Activated T-helper 1 cell treated with anti-CD3 and anti-CD28 coated beads, Interleukin-2, amount 50 U/mL, for 16 hours (primary cell): ENCODE measurements at regions not wholly inside any gene's neighbourhood (a gene's known extent, or its start where the extent isn't known, plus 50 kb on each side); places are given as distances from the start of the nearest gene placed in this dataset.
"Not testable (repeated sequence)": the region's sequence is repeated elsewhere in the genome, so short reads cannot be mapped to it uniquely, and the experiment has no call there.

Source experiments
- DNase-seq, 2 donors: peaks; one replicate each; pipeline ENCODE4 v3.0.0-alpha.2; 2020; ENCODE audit warnings: low read depth in 1 of 2, low spot score in 1 of 2

DNA sequence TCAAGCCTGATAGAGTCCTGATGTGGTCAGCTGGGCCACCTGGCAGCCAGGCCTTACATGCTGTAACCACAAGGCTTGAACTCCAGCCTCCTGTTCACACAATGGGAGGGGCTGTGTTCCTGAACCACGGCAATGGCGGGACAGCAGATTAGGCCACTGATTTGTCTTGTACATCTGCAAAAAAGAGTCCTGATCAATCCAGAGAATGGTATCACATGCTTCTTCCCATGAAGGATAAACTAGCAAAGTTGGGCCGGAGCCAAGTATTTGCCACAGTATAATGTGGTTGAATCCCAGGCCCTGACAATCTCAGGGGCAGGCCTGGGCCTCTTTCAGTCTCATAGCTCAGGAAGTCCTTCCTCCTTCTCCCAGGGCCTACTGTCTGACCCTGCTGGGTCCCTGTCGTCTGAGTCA lies 2182.5 kb upstream of the AGA start:
- DNase-seq, result no peak

- no peak for DNase-seq
Measured at GRCh38 chr4:179625406-179625805, 2183.2 kb upstream of the AGA start.

- DNase-seq, result no peak
Measured at GRCh38 chr4:179626687-179627086, 2184.4 kb upstream of the AGA start.

DNA sequence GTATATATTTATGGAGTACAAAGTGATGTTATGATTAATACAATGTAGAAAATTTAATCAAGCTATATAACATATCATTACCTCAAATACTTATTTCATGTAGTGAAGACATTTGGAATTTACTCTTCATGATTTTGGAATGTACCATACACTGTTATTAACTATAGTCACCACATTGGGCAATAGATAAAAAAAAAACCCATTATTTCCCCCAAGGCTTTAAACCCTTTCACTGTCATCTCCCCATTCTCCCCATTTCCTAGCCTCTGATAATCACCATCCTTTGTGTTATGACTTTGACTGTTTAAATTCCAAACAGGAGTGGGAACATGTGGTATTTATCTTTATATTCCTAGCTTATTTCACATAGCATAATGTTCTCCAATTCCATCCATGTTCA lies 2189.1 kb upstream of the AGA start:
- no peak for DNase-seq

DNA sequence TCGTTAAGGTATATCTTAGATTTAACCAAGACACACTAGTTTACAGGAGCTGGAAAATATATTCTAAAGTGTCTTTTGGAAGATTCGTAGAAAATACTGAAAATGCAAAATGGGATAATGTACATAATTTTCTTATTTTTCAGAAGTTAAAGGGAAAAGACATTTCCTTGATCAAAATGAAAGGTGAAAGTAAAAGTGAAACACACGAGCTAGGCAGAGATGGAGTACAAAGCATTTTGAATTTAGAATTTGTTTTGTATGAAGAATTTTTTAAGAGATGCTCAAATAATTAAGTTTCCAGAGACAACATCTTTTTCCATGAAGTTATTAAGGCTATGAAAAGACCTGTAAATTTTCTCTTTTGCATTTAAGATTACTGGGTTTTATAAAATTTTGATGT lies 2192.6 kb upstream of the AGA start:
- no peak for DNase-seq

- DNase-seq, result no peak
Measured at GRCh38 chr4:179662522-179662921, 2220.3 kb upstream of the AGA start.

- DNase-seq, result no peak
Measured at GRCh38 chr4:179663641-179664429, 2221.6 kb upstream of the AGA start.

GRCh38 chr4:179664430-179665027 lies 2222.3 kb upstream of the AGA start:
- DNase-seq, result no peak

DNA sequence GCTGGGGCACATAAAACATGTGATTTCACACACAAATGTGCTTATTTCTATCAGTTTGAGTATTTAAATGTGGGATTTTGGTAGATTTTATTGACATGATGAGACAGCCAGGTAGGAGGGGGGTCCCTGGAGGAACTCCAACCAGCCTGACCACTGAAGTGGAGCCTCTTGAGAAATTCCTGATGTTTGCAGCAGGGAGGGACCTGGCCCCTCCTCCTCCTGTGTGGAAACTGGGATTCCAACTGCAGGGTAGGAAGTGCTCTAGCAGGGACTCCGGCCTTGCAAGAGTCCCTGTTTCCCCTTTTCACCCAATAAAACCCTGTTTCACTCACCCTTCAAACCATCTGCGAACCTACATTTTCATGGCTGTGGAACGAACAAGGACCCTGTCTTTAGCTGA lies 2224.0 kb upstream of the AGA start:
- DNase-seq, result no peak

DNA sequence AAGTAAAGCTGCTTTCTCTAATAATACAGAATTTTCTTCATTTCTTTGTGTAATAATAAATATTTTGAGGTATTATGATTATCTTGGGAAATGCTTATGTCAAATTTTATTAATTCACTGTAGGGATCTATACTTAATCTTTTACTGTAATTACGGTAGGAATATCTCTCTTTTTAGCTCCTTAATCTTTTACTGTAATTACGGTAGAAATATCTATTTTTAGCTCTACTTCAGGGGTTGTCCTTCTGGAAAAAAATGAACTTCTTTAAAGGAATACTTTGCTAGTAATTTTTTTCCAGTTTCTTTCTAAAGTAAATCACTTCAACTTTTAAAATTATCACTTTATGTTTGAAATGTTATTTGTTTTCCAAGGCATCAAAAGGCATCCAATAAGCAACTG lies 2229.4 kb upstream of the AGA start:
- DNase-seq, result no peak

DNA sequence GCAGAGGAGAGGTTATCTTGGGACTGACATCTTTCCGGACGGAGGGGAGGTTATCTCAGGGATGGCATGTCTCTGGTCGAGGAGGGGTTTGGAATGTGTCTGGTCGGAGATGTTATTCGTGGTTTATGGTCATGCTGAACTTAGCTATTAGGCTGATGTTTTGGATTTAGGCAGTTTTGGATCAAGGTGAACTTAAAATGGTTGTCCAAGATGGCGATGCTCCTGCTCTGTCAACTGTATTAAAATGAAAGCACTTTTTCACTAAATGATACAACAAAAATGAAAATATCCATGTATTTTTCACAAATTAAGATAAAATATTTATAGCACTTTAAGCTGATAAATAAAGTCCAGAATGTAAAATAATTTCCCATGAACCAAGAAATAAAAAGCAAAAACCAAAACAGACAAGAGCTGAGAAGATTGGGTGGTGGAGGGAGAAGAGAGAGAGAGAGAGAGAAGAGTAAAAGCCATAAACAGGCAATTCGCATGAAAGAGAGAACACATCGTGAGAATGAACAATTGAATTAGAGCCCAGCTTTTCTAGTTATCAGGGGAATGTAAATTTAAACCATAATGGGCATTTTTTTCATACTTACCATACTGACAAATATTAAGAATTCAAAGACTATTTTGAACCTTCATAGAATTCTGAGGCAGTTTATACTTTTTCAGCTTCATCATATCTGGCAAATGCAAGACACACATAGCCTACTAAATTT lies 2236.0 kb upstream of the AGA start:
- no peak for DNase-seq

DNA sequence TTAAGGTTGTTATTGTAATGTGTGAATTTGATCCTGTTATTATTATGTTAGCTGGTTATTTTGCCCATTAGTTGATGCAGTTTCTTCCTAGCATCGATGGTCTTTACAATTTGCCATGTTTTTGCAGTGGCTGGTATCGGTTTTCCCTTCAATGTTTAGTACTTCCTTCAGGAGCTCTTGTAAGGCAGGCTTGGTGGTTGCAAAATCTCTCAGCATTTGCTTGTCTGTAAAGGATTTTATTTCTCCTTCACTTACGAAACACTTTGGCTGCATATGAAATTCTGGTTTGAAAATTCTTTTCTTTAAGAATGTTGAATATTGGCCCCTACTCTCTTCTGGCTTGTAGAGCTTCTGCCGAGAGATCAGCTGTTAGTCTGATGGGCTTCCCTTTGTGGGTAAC lies 2241.4 kb upstream of the AGA start:
- not testable (repeated sequence) for DNase-seq

DNA sequence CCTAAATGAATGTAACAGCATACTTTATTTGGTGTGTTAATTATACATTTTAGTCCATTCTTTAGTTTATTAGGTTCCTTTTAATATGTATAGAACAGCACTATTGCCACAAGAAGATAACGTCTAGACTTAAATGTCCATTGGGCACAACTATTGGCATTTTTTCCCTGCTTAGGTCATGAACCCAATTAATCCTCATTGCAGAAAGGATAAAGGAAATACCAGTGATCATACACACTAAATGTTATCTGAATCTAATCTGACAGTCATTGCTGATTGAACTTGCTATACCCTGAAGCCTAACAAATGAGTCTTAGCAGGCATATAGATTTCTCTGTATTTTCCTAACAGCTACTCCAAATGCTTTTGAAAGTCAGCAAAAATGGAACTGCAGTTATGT lies 2250.0 kb upstream of the AGA start:
- no peak for DNase-seq

DNA sequence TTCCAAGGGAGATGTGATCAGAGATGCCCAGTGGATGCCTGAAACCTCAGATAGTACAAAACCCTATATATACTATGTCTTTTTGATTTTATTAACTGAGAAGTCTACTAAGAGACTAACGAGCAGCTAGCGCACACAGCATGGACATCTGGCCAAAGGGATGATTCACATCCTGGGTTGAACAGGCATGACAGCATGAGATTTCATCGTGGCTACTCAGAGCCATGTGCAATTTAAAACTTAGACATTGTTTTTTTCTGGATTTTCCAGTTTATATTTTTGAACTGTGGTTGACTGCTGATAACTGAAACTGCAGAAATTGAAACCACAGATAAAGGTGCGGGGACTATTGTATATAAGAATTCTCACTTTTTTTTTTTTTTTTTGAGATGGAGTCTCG lies 2252.9 kb upstream of the AGA start:
- no peak for DNase-seq

DNA sequence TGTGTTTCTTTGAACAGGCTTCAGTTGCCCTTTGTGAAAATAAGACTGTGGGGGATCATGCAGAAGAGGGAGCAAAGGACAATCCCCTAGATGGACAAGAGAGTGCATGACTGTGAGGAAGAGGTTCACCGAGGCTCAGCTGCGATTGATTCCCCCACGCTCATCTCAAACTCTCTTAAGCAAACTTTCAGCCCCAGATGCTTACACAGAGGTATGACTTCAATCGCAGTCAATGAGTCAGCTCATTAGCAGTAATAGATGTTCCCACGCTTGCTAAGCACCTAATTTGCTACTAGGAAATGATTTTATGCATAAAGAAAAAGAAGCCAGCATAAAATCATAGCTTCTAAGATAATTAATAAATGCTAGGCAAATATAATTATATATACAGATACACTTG lies 2256.1 kb upstream of the AGA start:
- no peak for DNase-seq

DNA sequence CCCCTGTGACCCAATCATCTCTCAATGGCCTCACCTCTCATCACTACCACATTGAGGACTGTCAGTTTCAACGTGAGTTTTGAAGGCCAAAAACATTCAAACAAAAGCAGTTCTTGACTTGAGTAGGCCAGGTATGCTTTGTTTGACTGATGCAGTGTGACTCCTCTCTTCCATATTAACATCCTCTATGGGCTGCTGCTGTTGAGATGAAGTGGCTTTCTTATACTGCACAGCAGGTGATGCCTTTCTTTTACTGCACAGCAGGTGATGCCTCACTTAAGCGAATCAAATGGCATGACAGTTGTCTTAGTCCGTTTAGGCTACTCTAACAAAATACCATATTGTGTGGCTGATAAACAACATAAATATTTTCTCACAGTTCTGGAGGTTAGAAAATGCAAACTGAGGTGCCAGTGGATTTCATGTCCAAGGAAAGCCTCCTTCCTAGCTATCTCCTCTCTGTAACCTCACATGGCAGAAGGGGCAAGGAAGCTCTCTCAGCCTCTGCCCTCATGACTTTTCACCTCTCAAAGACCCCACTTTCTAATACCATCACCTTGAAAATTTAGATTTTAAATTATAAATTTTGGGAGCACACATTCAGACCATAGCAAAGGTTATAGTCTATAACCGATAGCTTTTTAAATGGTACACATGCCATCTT lies 2267.9 kb upstream of the AGA start:
- DNase-seq, result no peak

DNA sequence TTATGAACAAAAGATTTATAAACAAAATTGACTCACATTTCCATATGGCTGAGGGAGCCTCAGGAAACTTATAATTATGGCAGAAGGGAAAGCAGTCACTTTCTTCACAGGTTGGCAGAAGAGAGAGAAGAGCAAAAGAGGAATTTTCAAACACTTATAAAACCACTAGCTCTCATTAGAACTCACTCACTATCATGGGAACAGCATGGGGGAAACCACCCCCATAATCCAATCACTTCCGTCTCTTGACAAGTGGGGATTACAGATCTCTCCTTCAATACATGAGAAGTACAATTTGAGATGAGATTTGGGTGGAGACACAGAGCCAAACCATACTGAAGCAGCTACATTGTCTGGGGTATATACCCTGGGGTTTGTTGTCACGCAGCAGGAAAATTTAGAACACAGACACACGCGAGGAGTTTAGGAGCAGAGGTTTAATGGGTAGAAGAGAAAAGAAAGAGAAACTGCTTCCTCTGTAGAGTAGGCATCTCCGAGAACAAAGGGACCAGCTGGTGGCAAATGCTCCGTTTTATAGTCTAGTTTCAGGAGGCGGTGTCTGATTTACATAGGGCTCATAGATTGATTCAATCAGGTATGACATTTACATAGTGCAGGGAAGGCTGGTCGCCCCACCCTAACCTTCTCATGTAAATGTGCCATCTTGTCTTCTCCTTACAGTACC lies 2277.7 kb upstream of the AGA start:
- DNase-seq, result no peak

- DNase-seq, result not testable (repeated sequence)
Measured at GRCh38 chr4:179726491-179726890, 2284.3 kb upstream of the AGA start.

DNA sequence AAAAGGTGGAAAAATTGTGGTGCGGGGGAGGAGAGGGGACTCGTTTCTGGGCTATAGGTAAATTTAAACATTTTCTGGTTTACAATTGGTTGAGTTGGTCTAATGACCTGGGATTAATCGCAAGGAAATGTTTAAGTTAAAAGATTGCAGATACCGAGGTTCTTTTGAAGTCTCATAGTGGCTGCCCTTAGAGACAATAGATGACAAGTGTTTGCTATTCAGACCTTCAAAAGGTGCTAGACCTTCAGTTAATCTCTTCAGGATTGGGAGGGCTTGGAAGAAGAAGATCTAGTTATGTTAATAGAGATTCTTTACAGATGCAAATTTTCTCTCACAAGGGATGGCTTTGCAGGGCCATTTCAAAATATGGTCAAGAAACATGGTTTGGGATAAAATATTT lies 2286.1 kb upstream of the AGA start:
- DNase-seq, result no peak

DNA sequence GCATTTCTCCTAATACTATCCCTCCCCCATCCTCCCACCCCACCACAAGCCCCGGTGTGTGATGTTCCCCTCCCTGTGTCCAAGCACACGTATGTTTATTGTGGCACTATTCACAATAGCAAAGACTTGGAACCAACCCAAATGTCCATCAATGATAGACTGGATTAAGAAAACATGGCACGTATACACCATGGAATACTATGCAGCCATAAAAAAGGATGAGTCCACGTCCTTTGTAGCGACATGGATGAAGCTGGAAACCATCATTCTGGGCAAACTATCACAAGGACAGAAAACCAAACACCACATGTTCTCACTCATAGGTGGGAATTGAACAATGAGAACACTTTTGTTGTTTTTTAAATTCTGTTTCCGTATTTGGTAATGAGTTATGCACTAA lies 2294.6 kb upstream of the AGA start:
- not testable (repeated sequence) for DNase-seq

DNA sequence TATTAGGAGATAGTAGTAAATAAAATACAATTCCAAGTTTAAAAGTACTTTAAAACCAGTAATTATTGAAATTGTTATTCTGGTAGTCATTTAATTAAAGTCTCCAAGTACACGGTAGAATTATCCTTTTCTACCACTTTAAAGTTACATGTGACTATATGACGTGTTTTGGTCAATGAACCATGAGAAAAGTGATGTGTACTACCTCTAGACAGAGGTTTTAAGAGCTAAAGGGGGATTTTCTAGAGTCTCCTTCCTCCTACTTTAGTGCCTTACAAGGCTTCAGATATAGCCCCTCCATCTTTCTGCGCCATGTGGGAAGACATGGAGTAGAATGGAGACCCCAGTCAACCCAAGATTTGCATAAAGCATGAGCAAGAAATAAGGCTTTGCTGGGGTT lies 2296.6 kb upstream of the AGA start:
- DNase-seq, result no peak
